T-helper 17 cell (primary cell): ENCODE measurements at regions not wholly inside any gene's neighbourhood (a gene's known extent, or its start where the extent isn't known, plus 50 kb on each side); places are given as distances from the start of the nearest gene placed in this dataset.
"Not testable (repeated sequence)": the region's sequence is repeated elsewhere in the genome, so short reads cannot be mapped to it uniquely, and the experiment has no call there.

Source experiments
- ATAC-seq: fragments of 150-1000 bp; cut with Tn5 transposase; 2 replicates; pipeline ENCODE4 v1.10.0; 2021; ENCODE audit warnings: mild to moderate bottlenecking, moderate library complexity
- DNase-seq, 3 donors: peaks; one replicate each; pipeline versions ENCODE4 v3.0.0 to v3.0.0-alpha.2; 2020 to 2021
- H3K9me3 ChIP-seq: one replicate; pipeline ENCODE4 v1.7.0; 2013; ENCODE audit warnings: low read length, mild to moderate bottlenecking; ENCODE audit not compliant: control insufficient read depth, poor library complexity, severe bottlenecking
- H3K27ac Mint-ChIP-seq: one replicate; pipeline ENCODE4 v1.8.0; 2022; ENCODE audit warnings: mild to moderate bottlenecking, moderate library complexity, mixed read lengths
- H3K27me3 Mint-ChIP-seq: one replicate; pipeline ENCODE4 v1.8.0; 2022; ENCODE audit warnings: mixed read lengths
- H3K36me3 Mint-ChIP-seq: one replicate; pipeline ENCODE4 v1.8.0; 2022; ENCODE audit warnings: low read depth, mixed read lengths
- H3K4me1 Mint-ChIP-seq: one replicate; pipeline ENCODE4 v1.8.0; 2022; ENCODE audit warnings: mild to moderate bottlenecking, mixed read lengths
- H3K4me3 Mint-ChIP-seq: one replicate; pipeline ENCODE4 v1.8.0; 2022; ENCODE audit warnings: mild to moderate bottlenecking, moderate library complexity, mixed read lengths

- ATAC-seq = no peak
- H3K9me3 ChIP-seq = no peaks in the 10 kb centered on the region
- no peak for DNase-seq
- Mint-ChIP-seq H3K4me1 (no peaks in the 10 kb centered on the region), H3K4me3 (no peak overlapping the region), H3K36me3 (no peaks in the 10 kb centered on the region), H3K27ac (no peak overlapping the region), H3K27me3 (no peaks in the 10 kb centered on the region)
Observed at GRCh38 chr10:85493703-85494102, 872.9 kb downstream of the GRID1 start.

GRCh38 chr10:85504641-85505040 is 862.0 kb downstream of the GRID1 start:
- H3K27me3 Mint-ChIP-seq = peaks cover 10% of the 10 kb centered on the region
- not testable (repeated sequence) for H3K4me1 Mint-ChIP-seq, H3K4me3 Mint-ChIP-seq, ATAC-seq, H3K27ac Mint-ChIP-seq, H3K9me3 ChIP-seq, H3K36me3 Mint-ChIP-seq, DNase-seq

GRCh38 chr10:85508159-85508558 is 858.4 kb downstream of the GRID1 start:
- Mint-ChIP-seq H3K27me3 (peaks cover 33% of the 10 kb centered on the region), H3K36me3 (peaks cover 4% of the 10 kb centered on the region), H3K4me1 (peaks cover 2% of the 10 kb centered on the region), H3K4me3 (no peak overlapping the region), H3K27ac (no peak overlapping the region)
- H3K9me3 ChIP-seq = no peaks in the 10 kb centered on the region
- no peak for ATAC-seq
- no peak for DNase-seq

- Mint-ChIP-seq H3K4me1 (peaks cover 2% of the 10 kb centered on the region), H3K27me3 (peaks cover 46% of the 10 kb centered on the region), H3K4me3 (no peak overlapping the region), H3K27ac (no peak overlapping the region), H3K36me3 (peaks cover 4% of the 10 kb centered on the region)
- DNase-seq = no peak
- ATAC-seq = no peak
- no peaks in the 10 kb centered on the region for H3K9me3 ChIP-seq
Observed at GRCh38 chr10:85510682-85511081, 855.9 kb downstream of the GRID1 start.

GRCh38 chr10:85513436-85513835 is 853.2 kb downstream of the GRID1 start:
- Mint-ChIP-seq H3K4me3 (no peak overlapping the region), H3K36me3 (peaks cover 4% of the 10 kb centered on the region), H3K27me3 (peaks cover 42% of the 10 kb centered on the region), H3K4me1 (peaks cover 2% of the 10 kb centered on the region), H3K27ac (no peak overlapping the region)
- H3K9me3 ChIP-seq = no peaks in the 10 kb centered on the region
- ATAC-seq (no peak), DNase-seq (no peak)

GRCh38 chr10:85515316-85515715 is 851.3 kb downstream of the GRID1 start:
- peaks cover 2% of the 10 kb centered on the region for H3K4me1 Mint-ChIP-seq
- H3K9me3 ChIP-seq = no peaks in the 10 kb centered on the region
- no peak for DNase-seq
- no peak overlapping the region for H3K27ac Mint-ChIP-seq
- ATAC-seq = no peak
- no peak overlapping the region for H3K4me3 Mint-ChIP-seq
- H3K27me3 Mint-ChIP-seq = peaks cover 37% of the 10 kb centered on the region
- H3K36me3 Mint-ChIP-seq = peaks cover 4% of the 10 kb centered on the region

GRCh38 chr10:85524001-85524666 is 842.5 kb downstream of the GRID1 start:
- no peak for ATAC-seq

GRCh38 chr10:85527616-85528317 is 838.8 kb downstream of the GRID1 start:
- H3K4me1 Mint-ChIP-seq = no peaks in the 10 kb centered on the region
- H3K27ac Mint-ChIP-seq = no peak overlapping the region
- ATAC-seq = no peak
- H3K27me3 Mint-ChIP-seq = peaks cover 24% of the 10 kb centered on the region
- no peak overlapping the region for H3K4me3 Mint-ChIP-seq
- H3K9me3 ChIP-seq = no peaks in the 10 kb centered on the region
- DNase-seq = no peak
- H3K36me3 Mint-ChIP-seq = no peaks in the 10 kb centered on the region

More at GRCh38 chr10:85524001-85524666, 842.5 kb downstream of the GRID1 start:
- no peaks in the 10 kb centered on the region for H3K4me1 Mint-ChIP-seq
- H3K27me3 Mint-ChIP-seq = peaks cover 18% of the 10 kb centered on the region
- H3K4me3 Mint-ChIP-seq = no peak overlapping the region
- DNase-seq = no peak
- no peaks in the 10 kb centered on the region for H3K9me3 ChIP-seq
- H3K36me3 Mint-ChIP-seq = no peaks in the 10 kb centered on the region
- no peak overlapping the region for H3K27ac Mint-ChIP-seq

GRCh38 chr10:85528318-85528652 is 838.3 kb downstream of the GRID1 start:
- no peak overlapping the region for H3K4me3 Mint-ChIP-seq
- H3K36me3 Mint-ChIP-seq = no peaks in the 10 kb centered on the region
- peaks cover 28% of the 10 kb centered on the region for H3K27me3 Mint-ChIP-seq
- ATAC-seq (no peak), DNase-seq (no peak)
- H3K9me3 ChIP-seq = no peaks in the 10 kb centered on the region
- no peak overlapping the region for H3K27ac Mint-ChIP-seq
- H3K4me1 Mint-ChIP-seq = no peaks in the 10 kb centered on the region

GRCh38 chr10:85531706-85532105 is 834.9 kb downstream of the GRID1 start:
- Mint-ChIP-seq H3K4me3 (no peak overlapping the region), H3K4me1 (no peaks in the 10 kb centered on the region), H3K27me3 (peaks cover 19% of the 10 kb centered on the region), H3K27ac (no peak overlapping the region), H3K36me3 (no peaks in the 10 kb centered on the region)
- H3K9me3 ChIP-seq = no peaks in the 10 kb centered on the region
- DNase-seq = no peak
- ATAC-seq = no peak

GRCh38 chr10:85532773-85533172 is 833.8 kb downstream of the GRID1 start:
- H3K27me3 Mint-ChIP-seq = peaks cover 19% of the 10 kb centered on the region
- no peak overlapping the region for H3K27ac Mint-ChIP-seq
- no peaks in the 10 kb centered on the region for H3K36me3 Mint-ChIP-seq
- H3K4me3 Mint-ChIP-seq = no peak overlapping the region
- DNase-seq (no peak), ATAC-seq (no peak)
- H3K9me3 ChIP-seq = no peaks in the 10 kb centered on the region
- no peaks in the 10 kb centered on the region for H3K4me1 Mint-ChIP-seq

GRCh38 chr10:85535926-85536325 is 830.7 kb downstream of the GRID1 start:
- H3K4me1 Mint-ChIP-seq = no peaks in the 10 kb centered on the region
- no peak overlapping the region for H3K27ac Mint-ChIP-seq
- ATAC-seq = no peak
- no peak for DNase-seq
- no peaks in the 10 kb centered on the region for H3K36me3 Mint-ChIP-seq
- H3K9me3 ChIP-seq = no peaks in the 10 kb centered on the region
- H3K4me3 Mint-ChIP-seq = no peak overlapping the region
- peaks cover 19% of the 10 kb centered on the region for H3K27me3 Mint-ChIP-seq

GRCh38 chr10:85537561-85537960 is 829.0 kb downstream of the GRID1 start:
- Mint-ChIP-seq H3K27ac (no peak overlapping the region), H3K36me3 (no peaks in the 10 kb centered on the region), H3K4me3 (no peak overlapping the region), H3K4me1 (no peaks in the 10 kb centered on the region), H3K27me3 (peaks cover 7% of the 10 kb centered on the region)
- DNase-seq (no peak), ATAC-seq (no peak)
- no peaks in the 10 kb centered on the region for H3K9me3 ChIP-seq

- ATAC-seq (no peak), DNase-seq (no peak)
- H3K27me3 Mint-ChIP-seq = no peaks in the 10 kb centered on the region
- no peaks in the 10 kb centered on the region for H3K36me3 Mint-ChIP-seq
- no peaks in the 10 kb centered on the region for H3K9me3 ChIP-seq
- H3K27ac Mint-ChIP-seq = no peak overlapping the region
- no peaks in the 10 kb centered on the region for H3K4me1 Mint-ChIP-seq
- H3K4me3 Mint-ChIP-seq = no peak overlapping the region
Observed at GRCh38 chr10:85538601-85539000, 828.0 kb downstream of the GRID1 start.
